Upper lobe of left lung (tissue), 4 donors: ENCODE measurements at regions not wholly inside any gene's neighbourhood (a gene's known extent, or its start where the extent isn't known, plus 50 kb on each side); places are given as distances from the start of the nearest gene placed in this dataset.

ENCODE experiments used
- CTCF ChIP-seq, 6 experiments: fragments of 450-650 bp in 4 of 6; fragments of 200-600 bp in 2 of 6; sonication (generic) in 2 of 6; IDR thresholded peaks; one replicate each; pipeline ENCODE4 v1.5.1; 2016 to 2019; ENCODE audit warnings: antibody characterized with exemption in 6 of 6
- EP300 ChIP-seq, 4 donors: sonication (generic); formaldehyde crosslinking; IDR thresholded peaks; one replicate each; pipeline ENCODE4 v1.5.1; 2017; ENCODE audit warnings: antibody characterized with exemption in 4 of 4, control low read depth in 2 of 4
- POLR2A ChIP-seq, 4 donors: fragments of 450-650 bp; IDR thresholded peaks; one replicate each; pipeline ENCODE4 v1.5.1; 2016 to 2017; ENCODE audit warnings: antibody characterized with exemption in 4 of 4, mild to moderate bottlenecking in 2 of 4

GRCh38 chr4:24328711-24329110 is 255.6 kb downstream of the DHX15 start:
- TF ChIP-seq CTCF (IDR thresholded peaks at IDR 0.05): no peak
- TF ChIP-seq POLR2A (IDR thresholded peaks at IDR 0.05): no peak
- TF ChIP-seq EP300 (IDR thresholded peaks at IDR 0.05): no peak
